SK-N-SH treated with all-trans-retinoic acid at 6 μM for 48 hours (cell line): ENCODE measurements at regions not wholly inside any gene's neighbourhood (a gene's known extent, or its start where the extent isn't known, plus 50 kb on each side); places are given as distances from the start of the nearest gene placed in this dataset.

Source experiments
- ARNTL ChIP-seq: fragments of 450-650 bp; formaldehyde crosslinking; IDR thresholded peaks from 2 replicates; pipeline ENCODE4 v1.5.0; 2020; ENCODE audit warnings: low read depth, mild to moderate bottlenecking, moderate library complexity, borderline replicate concordance
- CSDC2 ChIP-seq: fragments of 250-450 bp; sonication (Bioruptor Pico); IDR thresholded peaks from 2 replicates; pipeline ENCODE4 v1.5.0; 2020; ENCODE audit warnings: mild to moderate bottlenecking, moderate library complexity
- RARB ChIP-seq: fragments of 250-450 bp; sonication (Bioruptor Pico); IDR thresholded peaks from 2 replicates; pipeline ENCODE4 v1.8.0; 2021; ENCODE audit warnings: mild to moderate bottlenecking, moderate library complexity
- TCF4 ChIP-seq: fragments of 250-450 bp; sonication (Bioruptor Pico); IDR thresholded peaks from 2 replicates; pipeline ENCODE4 v1.8.0; 2021; ENCODE audit warnings: mild to moderate bottlenecking, moderate library complexity, borderline replicate concordance
- ZFP30 ChIP-seq: fragments of 450-650 bp; formaldehyde crosslinking; IDR thresholded peaks from 2 replicates; pipeline ENCODE4 v1.5.0; 2022; ENCODE audit warnings: mild to moderate bottlenecking, moderate library complexity
- ZNF565 ChIP-seq: fragments of 450-650 bp; formaldehyde crosslinking; conservative IDR thresholded peaks from 2 replicates; pipeline ENCODE4 v1.5.0; 2020; ENCODE audit warnings: low read depth, mild to moderate bottlenecking, moderate library complexity
- TF ChIP-seq, protein P1 (sequence below): fragments of 250-450 bp; sonication (Bioruptor Pico); IDR thresholded peaks from 2 replicates; pipeline ENCODE4 v1.8.0; 2020; ENCODE audit warnings: mild to moderate bottlenecking, moderate library complexity, borderline replicate concordance
- TF ChIP-seq, protein P2 (sequence below): fragments of 250-450 bp; sonication (Bioruptor Pico); IDR thresholded peaks from 2 replicates; pipeline ENCODE4 v1.8.0; 2021; ENCODE audit warnings: low read depth, mild to moderate bottlenecking, moderate library complexity, borderline replicate concordance
- TF ChIP-seq, protein P3 (sequence below): fragments of 250-450 bp; sonication (Bioruptor Pico); IDR thresholded peaks from 2 replicates; pipeline ENCODE4 v1.5.1; 2020; ENCODE audit warnings: low read depth, mild to moderate bottlenecking, moderate library complexity

DNA sequence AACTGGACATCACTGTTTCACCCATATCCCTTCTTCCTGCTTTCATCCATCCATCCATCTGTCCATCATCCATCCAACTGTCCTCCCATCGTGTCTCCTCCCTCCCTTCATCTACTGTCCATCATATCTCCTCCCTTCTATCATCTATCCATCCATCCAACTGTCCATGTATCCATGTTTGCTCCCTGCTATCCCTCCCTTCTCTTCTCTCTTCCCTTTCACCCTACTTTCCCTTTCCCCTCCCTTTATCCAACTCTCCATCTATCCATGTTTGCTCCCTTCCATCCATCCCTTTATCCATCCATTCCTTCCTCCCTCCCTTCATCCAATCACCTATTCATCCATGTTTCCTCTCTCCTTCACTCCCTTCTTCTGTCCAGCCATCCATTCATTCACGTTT is 92.6 kb upstream of the CTBP2 start:
- TF ChIP-seq, protein P1, sequence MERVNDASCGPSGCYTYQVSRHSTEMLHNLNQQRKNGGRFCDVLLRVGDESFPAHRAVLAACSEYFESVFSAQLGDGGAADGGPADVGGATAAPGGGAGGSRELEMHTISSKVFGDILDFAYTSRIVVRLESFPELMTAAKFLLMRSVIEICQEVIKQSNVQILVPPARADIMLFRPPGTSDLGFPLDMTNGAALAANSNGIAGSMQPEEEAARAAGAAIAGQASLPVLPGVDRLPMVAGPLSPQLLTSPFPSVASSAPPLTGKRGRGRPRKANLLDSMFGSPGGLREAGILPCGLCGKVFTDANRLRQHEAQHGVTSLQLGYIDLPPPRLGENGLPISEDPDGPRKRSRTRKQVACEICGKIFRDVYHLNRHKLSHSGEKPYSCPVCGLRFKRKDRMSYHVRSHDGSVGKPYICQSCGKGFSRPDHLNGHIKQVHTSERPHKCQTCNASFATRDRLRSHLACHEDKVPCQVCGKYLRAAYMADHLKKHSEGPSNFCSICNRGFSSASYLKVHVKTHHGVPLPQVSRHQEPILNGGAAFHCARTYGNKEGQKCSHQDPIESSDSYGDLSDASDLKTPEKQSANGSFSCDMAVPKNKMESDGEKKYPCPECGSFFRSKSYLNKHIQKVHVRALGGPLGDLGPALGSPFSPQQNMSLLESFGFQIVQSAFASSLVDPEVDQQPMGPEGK (CRISPR knock-in tag) = no peak
- TF ChIP-seq ZNF565 (no peak), RARB (CRISPR knock-in tag) (no peak), CSDC2 (CRISPR knock-in tag) (no peak), TCF4 (CRISPR knock-in tag) (no peak), ARNTL (no peak), ZFP30 (no peak)
- TF ChIP-seq, protein P2, sequence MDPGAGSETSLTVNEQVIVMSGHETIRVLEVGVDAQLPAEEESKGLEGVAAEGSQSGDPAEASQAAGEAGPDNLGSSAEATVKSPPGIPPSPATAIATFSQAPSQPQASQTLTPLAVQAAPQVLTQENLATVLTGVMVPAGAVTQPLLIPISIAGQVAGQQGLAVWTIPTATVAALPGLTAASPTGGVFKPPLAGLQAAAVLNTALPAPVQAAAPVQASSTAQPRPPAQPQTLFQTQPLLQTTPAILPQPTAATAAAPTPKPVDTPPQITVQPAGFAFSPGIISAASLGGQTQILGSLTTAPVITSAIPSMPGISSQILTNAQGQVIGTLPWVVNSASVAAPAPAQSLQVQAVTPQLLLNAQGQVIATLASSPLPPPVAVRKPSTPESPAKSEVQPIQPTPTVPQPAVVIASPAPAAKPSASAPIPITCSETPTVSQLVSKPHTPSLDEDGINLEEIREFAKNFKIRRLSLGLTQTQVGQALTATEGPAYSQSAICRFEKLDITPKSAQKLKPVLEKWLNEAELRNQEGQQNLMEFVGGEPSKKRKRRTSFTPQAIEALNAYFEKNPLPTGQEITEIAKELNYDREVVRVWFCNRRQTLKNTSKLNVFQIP (CRISPR knock-in tag) = no peak
- TF ChIP-seq, protein P3, sequence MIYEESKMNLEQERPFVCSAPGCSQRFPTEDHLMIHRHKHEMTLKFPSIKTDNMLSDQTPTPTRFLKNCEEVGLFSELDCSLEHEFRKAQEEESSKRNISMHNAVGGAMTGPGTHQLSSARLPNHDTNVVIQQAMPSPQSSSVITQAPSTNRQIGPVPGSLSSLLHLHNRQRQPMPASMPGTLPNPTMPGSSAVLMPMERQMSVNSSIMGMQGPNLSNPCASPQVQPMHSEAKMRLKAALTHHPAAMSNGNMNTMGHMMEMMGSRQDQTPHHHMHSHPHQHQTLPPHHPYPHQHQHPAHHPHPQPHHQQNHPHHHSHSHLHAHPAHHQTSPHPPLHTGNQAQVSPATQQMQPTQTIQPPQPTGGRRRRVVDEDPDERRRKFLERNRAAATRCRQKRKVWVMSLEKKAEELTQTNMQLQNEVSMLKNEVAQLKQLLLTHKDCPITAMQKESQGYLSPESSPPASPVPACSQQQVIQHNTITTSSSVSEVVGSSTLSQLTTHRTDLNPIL (CRISPR knock-in tag) = no peak
